ENCODE measurements at regions not wholly inside any gene's neighbourhood (a gene's known extent, or its start where the extent isn't known, plus 50 kb on each side); places are given as distances from the start of the nearest gene placed in this dataset.

- peak; percentile 74 for DNase-seq (ENCODE audit: low read depth)
Measured at GRCh38 chrX:20547611-20548051, 280.9 kb upstream of the RPS6KA3 start.

GRCh38 chrX:20545538-20545937 lies 278.8 kb upstream of the RPS6KA3 start:
- DNase-seq (ENCODE audit: low read depth), result peak; percentile 46

More at GRCh38 chrX:20547611-20548051, 280.9 kb upstream of the RPS6KA3 start:
- Histone ChIP-seq H3K36me3 (ENCODE audit: insufficient read depth, low read length) (no peaks in the 10 kb centered on the region), H3K27ac (ENCODE audit: low read depth, low read length) (no peak overlapping the region), H3K4me1 (ENCODE audit: insufficient read depth, low read length) (no peaks in the 10 kb centered on the region), H4K20me1 (ENCODE audit: insufficient read depth, low read length) (no peaks in the 10 kb centered on the region), H2AFZ (ENCODE audit: low read depth, low read length) (peak overlapping the region; percentile 18), H3K4me3 (ENCODE audit: insufficient read depth, low read depth, low read length) (no peak overlapping the region), H3K9ac (ENCODE audit: low read length) (no peak overlapping the region), H3K4me2 (ENCODE audit: low read length) (peak overlapping the region; percentile 39), H3K79me2 (ENCODE audit: insufficient read depth, low read length) (no peaks in the 10 kb centered on the region), H3K9me3 (ENCODE audit: insufficient read depth, low read depth, low read length) (no peaks in the 10 kb centered on the region), H3K27me3 (ENCODE audit: insufficient read depth, low read length) (no peaks in the 10 kb centered on the region)
- TF ChIP-seq CTCF (IDR thresholded peaks at IDR 0.05; ENCODE audit: insufficient read depth, low read depth, low read length), result no peak
- TF ChIP-seq EZH2 (IDR thresholded peaks at IDR 0.05; ENCODE audit: insufficient read depth, low read length), result no peak
- peak; percentile 95 for FAIRE-seq
- no peak overlapping the region for H3K27ac Mint-ChIP-seq (ENCODE audit: unreplicated experiment)
- H3K4me1 Mint-ChIP-seq (ENCODE audit: low read depth, unreplicated experiment), result peaks cover 5% of the 10 kb centered on the region
- H3K9me3 Mint-ChIP-seq (ENCODE audit: unreplicated experiment), result peaks cover 6% of the 10 kb centered on the region
- no peak overlapping the region for H3K4me3 Mint-ChIP-seq (ENCODE audit: unreplicated experiment)
- H3K27me3 Mint-ChIP-seq (ENCODE audit: low read depth, unreplicated experiment), result no peaks in the 10 kb centered on the region
- no peaks in the 10 kb centered on the region for H3K36me3 Mint-ChIP-seq (ENCODE audit: low read depth, unreplicated experiment)

More at GRCh38 chrX:20545538-20545937, 278.8 kb upstream of the RPS6KA3 start:
- Histone ChIP-seq H3K9me3 (ENCODE audit: insufficient read depth, low read depth, low read length) (no peaks in the 10 kb centered on the region), H3K79me2 (ENCODE audit: insufficient read depth, low read length) (no peaks in the 10 kb centered on the region), H3K27ac (ENCODE audit: low read depth, low read length) (no peak overlapping the region), H4K20me1 (ENCODE audit: insufficient read depth, low read length) (no peaks in the 10 kb centered on the region), H3K36me3 (ENCODE audit: insufficient read depth, low read length) (no peaks in the 10 kb centered on the region), H3K4me1 (ENCODE audit: insufficient read depth, low read length) (no peaks in the 10 kb centered on the region), H2AFZ (ENCODE audit: low read depth, low read length) (no peak overlapping the region), H3K4me3 (ENCODE audit: insufficient read depth, low read depth, low read length) (no peak overlapping the region), H3K9ac (ENCODE audit: low read length) (no peak overlapping the region), H3K4me2 (ENCODE audit: low read length) (no peak overlapping the region), H3K27me3 (ENCODE audit: insufficient read depth, low read length) (no peaks in the 10 kb centered on the region)
- Mint-ChIP-seq H3K27ac (ENCODE audit: unreplicated experiment) (no peak overlapping the region), H3K36me3 (ENCODE audit: low read depth, unreplicated experiment) (no peaks in the 10 kb centered on the region), H3K9me3 (ENCODE audit: unreplicated experiment) (peaks cover 11% of the 10 kb centered on the region), H3K4me3 (ENCODE audit: unreplicated experiment) (no peak overlapping the region), H3K4me1 (ENCODE audit: low read depth, unreplicated experiment) (peaks cover 5% of the 10 kb centered on the region), H3K27me3 (ENCODE audit: low read depth, unreplicated experiment) (no peaks in the 10 kb centered on the region)
- no peak for TF ChIP-seq CTCF (IDR thresholded peaks at IDR 0.05; ENCODE audit: insufficient read depth, low read depth, low read length)
- no peak for TF ChIP-seq EZH2 (IDR thresholded peaks at IDR 0.05; ENCODE audit: insufficient read depth, low read length)
- FAIRE-seq, result no peak

All from astrocyte (in vitro differentiated cells and primary cell).